ENCODE measurements at regions not wholly inside any gene's neighbourhood (a gene's known extent, or its start where the extent isn't known, plus 50 kb on each side); places are given as distances from the start of the nearest gene placed in this dataset.

- H3K4me1 ChIP-seq = no peaks in the 10 kb centered on the region
- H3K4me3 ChIP-seq = no peak overlapping the region
- no peak for TF ChIP-seq CTCF (IDR thresholded peaks at IDR 0.05)
- TF ChIP-seq POLR2A (IDR thresholded peaks at IDR 0.05) = no peak
- TF ChIP-seq POLR2AphosphoS5 (IDR thresholded peaks at IDR 0.05; ENCODE audit: insufficient read depth in 1 of 2, low read depth in 1 of 2) = no peak
- intact Hi-C loops (cut with DNase I) = no loop called here
- H3K27me3 ChIP-seq = no peaks in the 10 kb centered on the region
- no peak for DNase-seq (ENCODE audit: extremely low spot score in 2 of 2)
- no peaks in the 10 kb centered on the region for H3K9me3 ChIP-seq
- H3K27ac ChIP-seq = no peak overlapping the region
- no peaks in the 10 kb centered on the region for H3K36me3 ChIP-seq
Measured at GRCh38 chr5:117519957-117520500, 945.4 kb upstream of the SEMA6A start.

GRCh38 chr5:117504305-117504704, 929.7 kb upstream of the SEMA6A start:
- intact Hi-C loops (cut with DNase I) = no loop called here
- H3K36me3 ChIP-seq = no peaks in the 10 kb centered on the region
- no peak overlapping the region for H3K4me3 ChIP-seq
- no peak overlapping the region for H3K27ac ChIP-seq
- H3K27me3 ChIP-seq = no peaks in the 10 kb centered on the region
- H3K4me1 ChIP-seq = no peaks in the 10 kb centered on the region
- TF ChIP-seq CTCF (IDR thresholded peaks at IDR 0.05) = no peak
- TF ChIP-seq POLR2A (IDR thresholded peaks at IDR 0.05) = no peak
- TF ChIP-seq POLR2AphosphoS5 (IDR thresholded peaks at IDR 0.05; ENCODE audit: insufficient read depth in 1 of 2, low read depth in 1 of 2) = no peak
- H3K9me3 ChIP-seq = no peaks in the 10 kb centered on the region
- DNase-seq (ENCODE audit: extremely low spot score in 2 of 2) = no peak

- Histone ChIP-seq H3K4me3 (no peak overlapping the region), H3K9me3 (no peaks in the 10 kb centered on the region), H3K36me3 (no peaks in the 10 kb centered on the region), H3K27ac (no peak overlapping the region), H3K4me1 (no peaks in the 10 kb centered on the region), H3K27me3 (no peaks in the 10 kb centered on the region)
- no peak for TF ChIP-seq POLR2AphosphoS5 (IDR thresholded peaks at IDR 0.05; ENCODE audit: insufficient read depth in 1 of 2, low read depth in 1 of 2)
- no peak for TF ChIP-seq POLR2A (IDR thresholded peaks at IDR 0.05)
- no peak for TF ChIP-seq CTCF (IDR thresholded peaks at IDR 0.05)
- no peak for DNase-seq (ENCODE audit: extremely low spot score in 2 of 2)
- intact Hi-C loops (cut with DNase I) = no loop called here
Measured at GRCh38 chr5:117497601-117498000, 923.0 kb upstream of the SEMA6A start.

GRCh38 chr5:117496801-117497200, 922.2 kb upstream of the SEMA6A start:
- Histone ChIP-seq H3K4me3 (no peak overlapping the region), H3K27me3 (no peaks in the 10 kb centered on the region), H3K36me3 (no peaks in the 10 kb centered on the region), H3K9me3 (no peaks in the 10 kb centered on the region), H3K27ac (no peak overlapping the region), H3K4me1 (no peaks in the 10 kb centered on the region)
- TF ChIP-seq POLR2AphosphoS5 (IDR thresholded peaks at IDR 0.05; ENCODE audit: insufficient read depth in 1 of 2, low read depth in 1 of 2) = no peak
- no peak for TF ChIP-seq CTCF (IDR thresholded peaks at IDR 0.05)
- TF ChIP-seq POLR2A (IDR thresholded peaks at IDR 0.05) = no peak
- intact Hi-C loops (cut with DNase I) = no loop called here
- no peak for DNase-seq (ENCODE audit: extremely low spot score in 2 of 2)

GRCh38 chr5:117494188-117494587, 919.6 kb upstream of the SEMA6A start:
- Histone ChIP-seq H3K36me3 (no peaks in the 10 kb centered on the region), H3K4me3 (no peak overlapping the region), H3K27ac (no peak overlapping the region), H3K27me3 (no peaks in the 10 kb centered on the region), H3K9me3 (no peaks in the 10 kb centered on the region), H3K4me1 (no peaks in the 10 kb centered on the region)
- no peak for TF ChIP-seq CTCF (IDR thresholded peaks at IDR 0.05)
- no peak for TF ChIP-seq POLR2AphosphoS5 (IDR thresholded peaks at IDR 0.05; ENCODE audit: insufficient read depth in 1 of 2, low read depth in 1 of 2)
- TF ChIP-seq POLR2A (IDR thresholded peaks at IDR 0.05) = no peak
- no peak for DNase-seq (ENCODE audit: extremely low spot score in 2 of 2)
- intact Hi-C loops (cut with DNase I) = no loop called here

All from vagina (tissue), 2 donors.